T-helper 1 cell (primary cell): ENCODE measurements at regions not wholly inside any gene's neighbourhood (a gene's known extent, or its start where the extent isn't known, plus 50 kb on each side); places are given as distances from the start of the nearest gene placed in this dataset.
"Not testable (repeated sequence)": the region's sequence is repeated elsewhere in the genome, so short reads cannot be mapped to it uniquely, and the experiment has no call there.

Experiments
- DNase-seq, 5 donors: peaks; one replicate each; pipeline ENCODE4 v3.0.0-alpha.2; 2012 to 2020

DNA sequence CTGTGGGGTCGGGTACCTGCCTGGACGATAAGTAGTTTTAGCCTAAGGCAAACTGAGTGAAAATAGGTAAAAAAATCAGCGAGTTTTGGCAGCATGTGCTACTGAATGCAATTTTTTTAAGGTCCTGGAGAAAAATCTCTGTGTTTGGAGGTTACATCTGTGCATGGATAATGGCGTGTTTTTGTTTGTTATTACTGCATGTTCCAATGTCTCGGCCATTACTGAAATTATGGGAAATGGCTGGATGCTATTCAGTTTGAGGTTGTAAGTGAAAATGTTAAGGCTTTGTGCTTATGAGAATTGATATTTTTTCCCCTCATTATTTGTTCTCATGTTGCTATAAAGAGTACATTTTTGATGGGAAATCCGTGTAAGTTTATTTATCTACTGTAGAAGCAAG is 441.7 kb downstream of the PRDM2 start:
- no peak for DNase-seq

DNA sequence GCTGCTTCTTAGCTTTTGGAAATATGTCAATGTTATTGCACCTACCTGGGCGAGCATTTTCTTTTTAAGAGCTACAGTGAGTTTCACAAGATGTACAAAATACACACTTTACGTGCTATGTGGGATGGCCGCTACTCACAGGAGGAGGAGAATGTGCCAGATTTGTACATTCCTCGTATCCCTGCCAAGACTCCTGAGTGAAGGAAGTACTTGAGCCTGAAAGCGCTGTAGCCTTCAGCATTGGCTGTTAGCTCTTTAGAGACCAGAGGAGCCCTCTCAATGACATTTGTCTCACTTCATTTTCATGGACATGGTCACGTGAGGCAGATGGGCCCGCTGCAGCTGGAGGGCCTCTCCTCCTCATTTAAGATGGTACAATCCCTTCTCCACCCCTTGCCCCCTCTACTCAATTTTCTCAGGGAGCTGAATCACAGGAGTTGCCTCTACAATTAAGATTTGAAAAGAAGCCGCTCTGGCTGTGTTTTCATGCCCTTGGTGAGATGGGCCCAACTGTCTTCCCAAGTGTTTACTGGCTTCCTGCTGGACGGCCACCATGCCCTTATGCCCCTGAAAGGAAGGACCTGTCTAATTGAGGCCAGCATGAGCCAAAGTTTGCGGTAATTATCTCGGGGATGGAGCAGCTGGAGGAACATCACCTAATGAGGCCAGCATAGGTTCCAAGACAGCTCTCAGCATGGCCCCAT is 442.6 kb downstream of the PRDM2 start:
- DNase-seq, result no peak

DNA sequence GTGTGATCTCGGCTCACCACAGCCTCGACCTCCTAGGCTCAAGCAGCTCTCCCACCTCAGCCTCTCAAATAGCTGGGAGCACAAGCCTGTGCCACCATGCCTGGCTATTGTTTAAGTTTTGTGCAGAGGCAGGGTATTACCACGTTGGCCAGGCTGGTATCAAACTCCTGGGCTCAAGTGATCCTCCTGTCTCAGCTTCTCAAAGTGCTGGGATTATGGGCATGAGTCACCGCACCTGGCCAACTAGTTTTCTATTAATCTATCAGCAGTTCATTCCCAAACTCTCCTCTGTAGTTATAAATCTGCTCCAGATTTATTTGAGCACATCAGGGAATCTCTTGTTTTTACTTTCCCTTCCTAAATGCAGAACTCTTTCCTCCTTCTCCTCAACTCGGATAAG is 443.8 kb downstream of the PRDM2 start:
- DNase-seq, result no peak

DNA sequence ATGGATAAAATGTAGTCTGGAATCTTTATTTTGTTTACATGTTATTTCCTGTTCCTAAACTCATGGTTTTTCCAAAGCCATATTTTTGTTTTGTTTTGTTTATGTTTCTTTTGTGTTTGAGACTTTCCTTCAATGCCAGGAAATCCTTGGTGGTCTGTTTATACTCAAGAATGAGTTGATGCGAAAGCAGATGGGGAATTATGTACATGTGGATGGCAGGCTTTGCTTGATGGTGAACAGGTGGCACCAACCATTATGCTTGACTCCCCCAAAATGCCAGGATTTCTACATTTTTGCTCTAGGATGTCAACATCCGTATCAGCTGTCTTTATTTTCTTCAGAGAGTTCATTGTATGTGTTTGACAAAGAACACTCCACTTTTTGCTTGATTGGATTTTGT is 448.5 kb downstream of the PRDM2 start:
- no peak for DNase-seq

DNA sequence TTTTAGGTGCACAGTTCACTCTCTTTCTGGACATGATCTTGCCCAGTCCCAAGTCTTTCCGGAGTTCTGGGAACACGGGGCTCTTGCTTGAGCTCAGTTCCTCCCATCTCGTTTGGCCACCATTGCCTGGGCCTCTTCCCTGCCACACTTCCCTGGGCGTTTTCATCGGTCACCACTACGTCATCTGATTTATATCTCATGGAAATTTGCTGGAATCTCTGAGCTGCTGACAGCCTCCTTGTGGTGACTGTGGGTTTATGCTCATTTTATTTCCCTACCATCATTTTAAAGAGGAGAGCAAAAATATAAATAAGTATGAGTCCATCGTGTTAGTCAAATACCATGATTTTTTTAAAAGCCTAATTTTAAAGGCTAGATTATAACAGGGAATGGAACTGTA is 449.1 kb upstream of the KAZN start:
- no peak for DNase-seq

DNA sequence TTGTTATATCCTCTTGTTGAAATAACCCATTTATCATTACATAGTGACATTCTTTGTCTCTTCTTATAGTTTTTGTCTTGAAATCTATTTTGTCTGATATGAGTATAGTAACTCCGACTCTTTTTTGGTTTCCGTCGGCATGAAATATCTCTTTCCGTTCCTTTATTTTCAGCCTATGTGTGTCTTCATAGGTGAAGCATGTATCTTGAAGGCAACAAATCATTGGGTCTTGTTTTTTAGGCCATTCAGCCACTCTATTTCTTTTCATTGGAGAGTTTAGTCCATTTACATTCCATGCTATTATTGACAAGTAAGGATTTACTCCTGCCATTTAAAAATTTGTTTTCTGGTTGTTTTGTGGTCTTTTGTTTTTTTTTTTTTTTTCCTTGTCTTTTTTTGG is 441.9 kb upstream of the KAZN start:
- no peak for DNase-seq

DNA sequence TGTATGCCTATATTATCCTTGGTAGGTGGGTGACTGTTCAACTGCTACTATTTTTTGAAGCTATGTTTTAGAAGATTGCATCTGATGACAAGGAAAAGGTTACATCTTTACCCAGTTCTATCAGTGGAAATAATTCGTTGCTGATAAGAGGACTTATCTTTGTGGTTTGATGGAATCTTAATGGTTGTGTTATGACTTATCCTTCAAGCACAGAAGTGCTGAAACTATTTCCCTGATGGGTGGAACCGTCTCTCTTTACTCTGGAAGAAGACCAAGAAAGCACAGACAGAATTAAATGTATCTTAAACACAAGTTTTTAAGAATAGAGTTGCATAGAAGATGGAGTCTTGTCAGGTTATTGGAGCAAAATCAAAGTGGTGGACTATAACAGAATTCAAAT is 437.7 kb upstream of the KAZN start:
- DNase-seq, result no peak

DNA sequence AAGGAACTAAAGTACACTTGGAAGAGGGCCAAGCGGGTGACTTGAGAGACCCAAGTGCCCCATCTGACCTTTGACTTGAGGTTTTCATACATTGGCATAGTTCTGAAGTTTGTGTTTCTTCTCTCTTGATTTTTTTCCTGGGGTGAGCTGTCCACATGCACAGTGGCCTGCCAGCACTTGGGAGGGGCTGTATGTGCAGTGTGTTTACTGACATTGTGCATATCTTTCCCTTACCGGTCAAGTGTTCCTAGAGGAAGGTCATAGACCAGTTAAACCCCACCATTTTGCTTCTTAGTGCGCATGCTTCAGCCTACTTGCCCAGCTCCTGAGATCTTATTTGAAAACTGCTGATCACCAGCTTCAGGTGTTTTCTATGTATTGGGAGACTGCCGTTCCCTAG is 435.2 kb upstream of the KAZN start:
- DNase-seq, result no peak

DNA sequence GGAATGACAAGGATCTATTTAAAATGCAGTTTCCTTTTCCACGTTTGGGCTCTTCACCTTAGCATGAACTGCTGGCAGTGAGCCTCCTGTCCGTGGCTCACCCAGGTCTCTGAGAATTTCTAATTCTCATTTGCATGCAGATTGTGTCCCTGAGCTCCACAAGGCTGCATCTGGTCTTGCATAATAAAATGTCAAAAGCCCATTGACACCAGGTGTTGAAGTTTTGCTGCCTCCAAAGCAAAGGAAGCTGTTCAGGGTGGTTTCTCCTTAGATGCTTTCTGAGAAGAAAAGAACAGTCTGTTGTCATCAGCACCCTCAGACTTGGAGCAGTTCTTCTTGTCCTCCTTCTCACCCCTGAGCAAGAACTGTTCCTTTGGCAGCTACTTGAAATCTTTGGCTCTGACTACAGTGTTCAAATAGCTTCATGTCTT is 433.1 kb upstream of the KAZN start:
- no peak for DNase-seq

DNA sequence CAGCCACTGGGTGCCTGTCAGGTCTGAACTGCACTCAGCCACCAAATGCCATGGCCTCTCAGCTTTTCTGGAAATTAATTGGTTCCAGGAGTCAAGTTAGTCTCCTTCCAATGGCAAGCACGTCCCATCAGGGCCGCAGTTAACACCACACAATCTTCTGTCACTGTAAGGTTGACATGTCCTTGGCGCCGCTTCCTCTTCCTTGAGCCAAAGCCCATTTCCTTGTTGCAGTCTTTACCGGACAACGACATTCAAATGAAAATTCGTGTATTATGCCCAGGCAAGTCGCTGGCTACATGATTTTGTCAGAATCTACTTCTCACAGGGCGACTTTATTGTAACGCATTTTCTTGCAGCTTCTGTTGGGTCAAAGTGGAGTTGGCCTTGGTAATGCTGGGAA is 430.6 kb upstream of the KAZN start:
- DNase-seq, result no peak

DNA sequence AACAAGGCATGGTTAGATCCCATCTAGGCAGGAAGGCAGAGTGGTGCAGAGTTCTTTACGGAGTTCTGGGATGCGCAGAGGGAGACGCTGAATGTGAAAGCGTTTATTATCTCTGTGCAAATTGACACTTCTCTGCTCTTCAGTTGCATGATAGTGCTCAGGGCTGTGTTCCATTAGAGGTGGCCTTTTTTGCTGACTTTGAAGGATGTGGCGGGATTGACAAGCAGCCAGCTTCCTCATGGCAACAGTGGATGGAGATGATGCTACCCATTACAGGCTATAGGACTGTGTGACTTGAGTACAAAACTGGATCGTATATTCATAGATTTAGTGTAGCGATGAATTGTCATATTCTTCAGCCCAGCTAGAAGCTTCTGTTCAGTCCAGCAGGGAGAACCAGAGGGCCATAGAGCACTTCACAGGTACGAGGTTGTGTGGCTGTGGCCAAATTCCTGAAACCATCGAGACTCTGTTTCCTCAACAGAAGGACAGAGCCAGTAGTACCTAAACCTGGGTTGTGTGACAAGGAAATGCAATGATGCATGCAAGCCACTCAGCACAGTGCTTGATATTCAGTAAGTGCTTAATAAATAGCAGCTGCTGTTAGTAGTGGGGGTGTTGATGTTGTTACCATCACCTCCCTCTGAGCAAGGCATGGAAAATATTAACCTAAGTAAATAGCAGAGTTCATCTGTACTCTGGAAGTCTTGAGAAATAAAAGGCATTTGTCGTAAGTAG is 430.0 kb upstream of the KAZN start:
- no peak for DNase-seq

DNA sequence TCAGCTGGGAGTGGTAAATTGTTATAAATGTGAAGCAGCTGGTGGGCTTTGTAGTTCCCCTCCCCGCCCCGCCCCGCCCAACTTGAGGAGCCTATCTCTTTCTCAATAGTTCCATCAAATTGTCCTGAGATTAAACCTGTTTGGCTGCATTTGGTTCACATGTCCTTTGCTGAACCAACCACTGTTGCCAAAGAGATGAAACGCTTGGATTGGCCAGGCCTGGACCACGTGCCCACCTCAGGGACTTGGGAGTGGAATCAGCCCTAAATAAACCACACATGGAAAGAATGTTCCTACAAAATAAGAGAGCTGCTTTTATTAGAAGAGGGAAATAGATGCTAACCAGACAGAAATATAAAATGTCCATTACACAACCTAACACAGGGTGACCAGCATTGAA is 424.9 kb upstream of the KAZN start:
- no peak for DNase-seq

DNA sequence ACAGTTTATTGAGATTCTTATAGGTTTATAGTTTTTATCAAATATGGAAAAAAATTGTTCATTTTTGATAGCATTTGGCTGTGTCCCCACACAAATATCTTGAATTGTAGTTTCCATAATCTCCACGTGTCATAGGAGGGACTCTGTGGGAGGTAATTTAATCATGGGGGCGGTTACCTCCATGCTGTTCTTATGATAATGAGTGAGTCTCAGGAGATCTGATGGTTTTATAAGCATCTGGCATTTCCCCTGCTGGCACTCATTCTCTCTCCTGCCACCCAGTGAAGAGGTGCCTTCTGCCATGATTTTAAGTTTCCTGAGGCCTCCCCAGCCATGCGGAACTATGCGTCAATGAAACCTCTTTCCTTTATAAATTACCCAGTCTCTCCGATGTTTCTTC is 420.6 kb upstream of the KAZN start:
- not testable (repeated sequence) for DNase-seq

DNA sequence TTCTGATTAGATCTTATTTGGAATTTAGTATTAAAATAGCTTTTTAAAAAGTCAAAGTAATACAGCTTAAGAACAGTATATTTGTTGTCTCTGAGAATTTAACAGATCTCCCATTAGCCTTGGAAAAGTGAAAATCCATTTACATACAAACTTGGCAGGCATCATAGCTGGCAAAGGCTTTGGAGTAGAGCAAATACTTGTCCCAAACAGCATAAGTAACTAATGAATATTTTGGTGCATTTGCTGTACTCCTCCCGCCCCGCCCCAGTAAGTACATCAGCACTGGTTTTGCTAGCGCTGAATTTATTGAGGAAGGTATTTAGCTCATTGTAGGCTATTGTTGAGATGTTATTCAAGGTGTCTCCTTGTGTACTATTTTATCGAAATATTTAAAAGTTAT is 417.7 kb upstream of the KAZN start:
- DNase-seq, result no peak

DNA sequence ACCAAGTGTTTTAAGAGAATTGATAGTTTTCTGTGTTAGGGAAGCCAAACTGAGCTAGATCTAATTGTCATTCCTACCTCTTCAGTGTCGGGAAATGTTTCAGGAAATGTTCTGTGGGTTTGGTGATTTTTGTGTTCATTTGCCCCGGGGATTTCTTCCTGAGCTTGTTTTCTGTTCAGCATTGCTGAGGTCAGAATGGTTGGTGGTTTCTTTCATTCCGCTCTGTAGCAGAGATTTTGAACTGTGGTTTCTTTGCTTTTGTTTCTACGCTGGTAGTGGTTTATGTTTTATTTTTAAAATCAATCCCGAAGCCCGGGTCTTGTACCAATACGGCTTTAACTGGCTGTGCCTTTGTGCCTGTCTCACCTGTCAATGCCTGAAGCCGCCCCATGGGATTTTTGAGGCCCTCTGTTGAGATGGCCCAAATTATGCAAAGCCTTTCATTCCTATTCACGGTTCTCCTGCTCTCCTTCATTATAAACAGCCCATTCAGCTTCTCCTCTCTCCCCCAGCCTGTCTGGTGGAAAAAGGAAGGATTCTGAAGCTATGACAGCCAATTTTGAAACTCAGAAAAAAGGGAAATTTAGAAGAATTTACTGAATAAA is 417.2 kb upstream of the KAZN start:
- no peak for DNase-seq

DNA sequence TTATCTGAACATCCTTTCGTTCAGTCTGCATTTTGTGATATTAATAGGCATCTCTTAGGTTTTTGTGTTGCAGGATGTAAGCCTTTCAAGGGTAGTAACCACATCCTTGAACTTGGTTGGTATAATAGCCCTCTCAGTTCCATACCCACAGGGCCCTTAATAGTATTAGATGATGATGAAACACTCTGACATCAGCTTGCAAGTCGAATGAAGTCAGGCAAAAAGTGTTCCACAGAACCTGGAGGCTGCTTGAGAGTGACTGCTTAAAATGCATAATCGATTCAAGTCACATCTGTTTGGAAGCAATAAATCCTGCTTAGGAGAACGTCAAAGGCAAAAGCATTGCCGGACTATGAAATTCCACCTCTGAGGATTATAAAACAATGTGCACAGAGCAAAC is 415.6 kb upstream of the KAZN start:
- DNase-seq, result no peak

DNA sequence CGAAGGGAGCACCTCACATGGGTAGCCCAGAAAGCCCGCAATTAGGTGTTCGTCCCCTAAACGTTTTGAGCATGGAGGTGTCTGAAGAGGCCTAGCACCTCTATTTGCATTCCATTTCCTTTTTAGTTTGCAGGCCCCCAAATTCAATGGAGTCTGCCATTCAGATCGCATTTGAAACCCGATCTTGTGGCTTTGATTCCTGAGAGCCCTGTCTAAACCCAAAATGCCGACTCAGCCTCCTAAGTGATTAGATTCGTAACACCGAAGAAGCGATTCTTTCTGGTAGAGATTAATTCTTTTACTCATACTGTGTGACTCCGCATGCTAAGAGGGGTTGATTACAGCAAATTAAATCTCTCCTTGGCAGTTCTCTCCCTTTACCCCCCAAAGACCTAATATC is 415.2 kb upstream of the KAZN start:
- DNase-seq, result no peak

DNA sequence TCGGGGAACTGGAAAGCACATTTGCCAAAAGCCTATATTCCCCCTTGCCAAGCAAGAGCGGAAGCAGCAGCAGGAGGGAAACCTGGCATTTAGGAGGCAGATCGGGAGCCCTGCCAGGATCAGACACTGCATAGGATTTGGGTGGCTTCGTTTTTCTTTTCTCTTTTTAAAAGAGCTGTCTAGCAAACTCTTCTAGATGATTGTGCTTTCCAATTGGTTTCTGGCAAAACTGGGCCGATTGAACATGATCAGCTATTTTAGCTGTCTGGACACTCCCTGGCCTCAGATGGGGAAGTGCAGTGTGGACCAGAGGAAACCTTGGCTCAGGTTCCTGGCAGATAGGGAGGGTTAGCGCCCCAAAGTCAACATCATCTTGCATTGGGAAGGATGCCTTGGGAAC is 414.0 kb upstream of the KAZN start:
- no peak for DNase-seq

DNA sequence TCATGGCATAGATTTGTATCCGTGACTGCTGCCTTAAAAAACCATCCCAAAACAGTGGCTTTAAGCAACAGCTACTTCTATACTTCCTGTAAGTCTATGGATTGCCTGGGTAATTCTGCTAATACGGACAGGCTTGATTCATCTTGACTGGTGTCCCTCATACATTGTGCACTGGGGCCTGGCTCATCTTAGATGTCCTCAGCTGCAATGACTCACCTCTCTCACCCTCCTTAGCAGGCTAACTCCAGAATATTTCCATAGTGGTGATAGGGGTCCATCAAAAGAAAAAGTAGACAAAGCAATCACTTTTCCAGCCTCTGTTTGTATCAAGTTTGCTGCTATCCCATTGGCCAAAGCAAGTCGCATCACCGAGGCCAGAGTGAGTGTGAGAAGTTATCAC is 409.1 kb upstream of the KAZN start:
- DNase-seq, result no peak

DNA sequence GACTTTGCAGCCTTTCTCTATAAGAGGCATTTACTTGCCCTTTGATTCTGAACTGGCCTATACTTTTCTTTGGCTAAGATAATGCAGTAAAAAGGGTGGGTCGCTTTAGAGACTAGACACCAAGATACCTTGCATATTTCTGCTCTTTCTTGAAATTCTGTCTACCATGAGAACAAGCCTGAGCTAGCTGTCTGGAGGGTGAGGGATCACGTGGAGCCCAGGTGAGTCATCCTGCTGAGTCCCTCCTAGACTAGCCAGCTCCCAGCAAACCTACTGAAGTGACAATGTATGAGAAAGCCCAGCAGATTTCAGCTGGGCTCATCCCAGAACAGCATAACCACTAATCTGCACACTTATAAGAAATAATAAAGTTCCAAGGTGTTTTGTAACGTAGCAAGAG is 408.0 kb upstream of the KAZN start:
- DNase-seq, result no peak

DNA sequence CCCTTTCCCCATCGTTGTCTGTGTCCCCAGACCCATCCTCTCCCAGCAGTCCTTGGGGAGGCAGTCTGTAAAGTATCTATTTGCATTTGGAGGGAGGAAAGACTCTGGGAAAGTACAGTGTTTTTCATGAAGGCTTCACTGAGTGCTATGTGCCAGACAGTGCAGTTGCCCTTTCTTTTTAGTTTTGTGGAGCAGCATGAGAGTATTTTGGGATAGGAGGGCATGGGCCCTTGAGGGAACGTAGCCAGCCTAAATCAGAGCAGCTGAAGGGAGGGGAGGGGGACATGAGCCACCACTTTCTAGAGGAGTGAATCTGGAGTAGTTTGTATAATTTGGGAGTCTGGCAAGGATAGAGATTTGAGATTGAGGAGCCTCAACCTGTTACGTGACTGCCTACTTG is 404.0 kb upstream of the KAZN start:
- DNase-seq, result no peak

DNA sequence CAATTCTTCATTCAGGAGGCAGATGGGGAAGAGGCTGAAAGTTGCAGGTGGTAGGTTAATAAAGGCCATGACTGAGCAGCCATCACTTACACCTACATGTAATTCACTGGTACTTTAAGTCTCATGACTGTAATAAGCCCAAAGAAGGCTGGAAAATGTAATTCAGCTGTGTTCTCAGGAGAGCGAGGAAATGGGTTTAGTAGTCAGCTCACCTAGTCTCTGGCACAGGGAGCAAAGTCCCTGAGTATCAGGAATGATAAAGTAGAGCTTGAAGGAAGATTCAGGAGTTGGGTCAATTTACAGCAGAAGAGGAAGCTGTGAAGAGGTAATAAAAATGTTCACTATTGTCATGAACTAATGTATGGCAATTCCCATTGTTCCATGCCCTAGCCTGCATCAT is 393.4 kb upstream of the KAZN start:
- no peak for DNase-seq

DNA sequence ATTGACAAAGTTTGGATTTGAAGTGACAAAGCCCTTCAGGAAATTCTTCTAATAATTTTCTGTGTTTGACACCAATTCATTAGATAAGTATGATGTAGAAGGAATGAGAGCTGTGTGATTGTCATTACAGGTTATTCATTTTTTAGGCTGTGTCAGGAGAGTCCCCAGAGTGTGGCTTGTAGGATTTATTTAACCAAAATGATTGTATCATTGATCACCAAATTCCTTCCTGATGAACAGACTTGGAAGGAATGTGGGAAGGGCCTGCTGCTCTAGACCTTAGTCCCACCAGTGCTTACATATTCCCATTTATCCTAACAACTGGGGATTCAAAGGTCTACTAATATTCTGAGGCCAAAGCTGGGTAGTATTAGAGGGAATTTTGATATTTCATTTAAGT is 383.3 kb upstream of the KAZN start:
- no peak for DNase-seq

DNA sequence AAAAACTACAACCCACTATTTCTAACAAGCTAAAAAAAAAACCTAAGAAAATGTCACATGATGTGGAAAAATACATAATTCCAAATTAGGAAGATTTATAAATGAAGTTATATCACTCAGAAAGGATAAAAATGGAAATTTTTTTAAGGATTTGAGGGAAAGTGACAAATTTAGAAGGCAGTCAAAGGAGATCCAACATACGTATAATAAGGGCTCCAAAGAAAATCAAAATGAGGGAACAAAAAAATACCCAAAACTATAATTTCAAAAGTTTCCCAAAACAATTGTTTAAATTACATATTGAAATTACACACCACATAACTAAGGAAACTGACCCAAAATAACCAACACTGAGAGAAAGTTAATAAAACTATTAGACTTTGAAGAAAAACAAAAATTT is 381.1 kb upstream of the KAZN start:
- no peak for DNase-seq

DNA sequence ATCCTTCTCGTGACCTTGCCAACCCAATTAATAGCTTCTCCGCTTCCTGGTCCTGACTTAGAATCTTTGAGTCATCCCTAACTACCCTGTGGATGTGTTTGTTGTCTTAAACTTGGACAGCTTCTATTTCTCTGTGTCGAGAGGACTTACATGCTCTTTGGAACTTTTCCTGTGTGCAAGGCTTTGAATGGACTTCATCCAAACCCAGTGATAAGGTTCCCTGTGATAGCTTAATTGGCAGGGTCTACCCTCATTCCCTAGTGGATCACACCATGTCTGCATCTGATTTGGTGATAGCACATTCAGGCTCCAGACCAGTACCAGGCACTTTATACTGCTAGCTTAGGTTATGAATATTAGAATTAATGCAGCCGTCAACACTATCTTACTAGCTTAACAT is 378.2 kb upstream of the KAZN start:
- no peak for DNase-seq
